ENCODE measurements at regions not wholly inside any gene's neighbourhood (a gene's known extent, or its start where the extent isn't known, plus 50 kb on each side); places are given as distances from the start of the nearest gene placed in this dataset.

GRCh38 chr9:108618906-108619550 lies 236.8 kb downstream of the ACTL7B start:
- Mint-ChIP-seq H3K4me3 (no peak overlapping the region), H3K27ac (no peak overlapping the region), H3K4me1 (no peaks in the 10 kb centered on the region), H3K9me3 (ENCODE audit: insufficient read depth) (no peaks in the 10 kb centered on the region), H3K27me3 (peaks cover 4% of the 10 kb centered on the region)
- H2AFZ ChIP-seq (ENCODE audit: insufficient read depth, low read depth, low read length, poor library complexity, severe bottlenecking) = no peak overlapping the region
- H3K4me3 ChIP-seq (ENCODE audit: control extremely low read depth in 1 of 5, extremely low read depth in 1 of 5, insufficient read depth in 1 of 5, low read depth in 2 of 5, low read length in 4 of 5) = no peak overlapping the region
- no peak overlapping the region for H3K9ac ChIP-seq (ENCODE audit: low read length)
- H3K79me2 ChIP-seq (ENCODE audit: control insufficient read depth, insufficient read depth, low read length) = no peaks in the 10 kb centered on the region
- intact Hi-C loops (cut with micrococcal nuclease) = no loop called here
- ChIA-PET CTCF (no interaction called here), POLR2A (no interaction called here)
- no peaks in the 10 kb centered on the region for H4K20me1 ChIP-seq (ENCODE audit: control insufficient read depth, insufficient read depth, low read length, poor library complexity, severe bottlenecking)
- H3K36me3 ChIP-seq (replicated peaks in 1 of 2; ENCODE audit: control extremely low read depth in 1 of 2, control insufficient read depth in 1 of 2, extremely low read depth in 1 of 2, insufficient read depth in 2 of 2, low read length in 1 of 2) = no peaks in the 10 kb centered on the region
- no peak for DNase-seq
- ATAC-seq (ENCODE audit: low read depth) = no peak
- TF ChIP-seq, protein P1, sequence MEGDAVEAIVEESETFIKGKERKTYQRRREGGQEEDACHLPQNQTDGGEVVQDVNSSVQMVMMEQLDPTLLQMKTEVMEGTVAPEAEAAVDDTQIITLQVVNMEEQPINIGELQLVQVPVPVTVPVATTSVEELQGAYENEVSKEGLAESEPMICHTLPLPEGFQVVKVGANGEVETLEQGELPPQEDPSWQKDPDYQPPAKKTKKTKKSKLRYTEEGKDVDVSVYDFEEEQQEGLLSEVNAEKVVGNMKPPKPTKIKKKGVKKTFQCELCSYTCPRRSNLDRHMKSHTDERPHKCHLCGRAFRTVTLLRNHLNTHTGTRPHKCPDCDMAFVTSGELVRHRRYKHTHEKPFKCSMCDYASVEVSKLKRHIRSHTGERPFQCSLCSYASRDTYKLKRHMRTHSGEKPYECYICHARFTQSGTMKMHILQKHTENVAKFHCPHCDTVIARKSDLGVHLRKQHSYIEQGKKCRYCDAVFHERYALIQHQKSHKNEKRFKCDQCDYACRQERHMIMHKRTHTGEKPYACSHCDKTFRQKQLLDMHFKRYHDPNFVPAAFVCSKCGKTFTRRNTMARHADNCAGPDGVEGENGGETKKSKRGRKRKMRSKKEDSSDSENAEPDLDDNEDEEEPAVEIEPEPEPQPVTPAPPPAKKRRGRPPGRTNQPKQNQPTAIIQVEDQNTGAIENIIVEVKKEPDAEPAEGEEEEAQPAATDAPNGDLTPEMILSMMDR (IDR thresholded peaks at IDR 0.05) = no peak
- no peak for TF ChIP-seq EZH2 (IDR thresholded peaks at IDR 0.05; ENCODE audit: borderline replicate concordance, insufficient read depth, low read depth, low read length, poor library complexity, severe bottlenecking)
- H3K4me1 ChIP-seq (ENCODE audit: control insufficient read depth in 2 of 2, insufficient read depth in 2 of 2, low read length in 2 of 2) = no peaks in the 10 kb centered on the region
- no peak overlapping the region for H3K4me2 ChIP-seq (replicated peaks; ENCODE audit: low read depth, low read length, poor library complexity, severe bottlenecking)
- H3K9me3 ChIP-seq (ENCODE audit: control extremely low read depth in 1 of 3, control insufficient read depth in 2 of 3, insufficient read depth in 1 of 3, low read length in 2 of 3) = peaks cover 0 to 4% (median 0%) of the 10 kb centered on the region in 3 donors
- WGBS (ENCODE audit: insufficient coverage) = 86% methylated on average over 6 of the region's 8 CpGs
- H3K27ac ChIP-seq (ENCODE audit: low read length in 2 of 2) = no peak overlapping the region
- H3K27me3 ChIP-seq (replicated peaks in 1 of 4; ENCODE audit: control extremely low read depth in 1 of 4, control insufficient read depth in 3 of 4, insufficient read depth in 4 of 4, low read length in 3 of 4) = no peaks in the 10 kb centered on the region

- H3K9me3 ChIP-seq (ENCODE audit: control extremely low read depth in 1 of 3, control insufficient read depth in 2 of 3, insufficient read depth in 1 of 3, low read length in 2 of 3) = peaks cover 0 to 4% (median 0%) of the 10 kb centered on the region in 3 donors
- CTCF ChIA-PET = no interaction called here
- POLR2A ChIA-PET = no interaction called here
- Mint-ChIP-seq H3K27me3 (no peaks in the 10 kb centered on the region), H3K27ac (no peak overlapping the region), H3K4me1 (no peaks in the 10 kb centered on the region), H3K9me3 (ENCODE audit: insufficient read depth) (no peaks in the 10 kb centered on the region), H3K4me3 (no peak overlapping the region)
- no peak overlapping the region for H3K9ac ChIP-seq (ENCODE audit: low read length)
- no peak for ATAC-seq (ENCODE audit: low read depth)
- intact Hi-C loops (cut with micrococcal nuclease) = no loop called here
- no peaks in the 10 kb centered on the region for H3K4me1 ChIP-seq (ENCODE audit: control insufficient read depth in 2 of 2, insufficient read depth in 2 of 2, low read length in 2 of 2)
- TF ChIP-seq, protein P1 (IDR thresholded peaks at IDR 0.05) = no peak
- TF ChIP-seq EZH2 (IDR thresholded peaks at IDR 0.05; ENCODE audit: borderline replicate concordance, insufficient read depth, low read depth, low read length, poor library complexity, severe bottlenecking) = no peak
- no peak overlapping the region for H3K4me2 ChIP-seq (replicated peaks; ENCODE audit: low read depth, low read length, poor library complexity, severe bottlenecking)
- H3K4me3 ChIP-seq (ENCODE audit: control extremely low read depth in 1 of 5, extremely low read depth in 1 of 5, insufficient read depth in 1 of 5, low read depth in 2 of 5, low read length in 4 of 5) = no peak overlapping the region
- no peak overlapping the region for H2AFZ ChIP-seq (ENCODE audit: insufficient read depth, low read depth, low read length, poor library complexity, severe bottlenecking)
- no peaks in the 10 kb centered on the region for H3K27me3 ChIP-seq (replicated peaks in 1 of 4; ENCODE audit: control extremely low read depth in 1 of 4, control insufficient read depth in 3 of 4, insufficient read depth in 4 of 4, low read length in 3 of 4)
- no peaks in the 10 kb centered on the region for H3K36me3 ChIP-seq (replicated peaks in 1 of 2; ENCODE audit: control extremely low read depth in 1 of 2, control insufficient read depth in 1 of 2, extremely low read depth in 1 of 2, insufficient read depth in 2 of 2, low read length in 1 of 2)
- no peaks in the 10 kb centered on the region for H4K20me1 ChIP-seq (ENCODE audit: control insufficient read depth, insufficient read depth, low read length, poor library complexity, severe bottlenecking)
- DNase-seq = no peak
- H3K79me2 ChIP-seq (ENCODE audit: control insufficient read depth, insufficient read depth, low read length) = no peaks in the 10 kb centered on the region
- H3K27ac ChIP-seq (ENCODE audit: low read length in 2 of 2) = no peak overlapping the region
Measured at GRCh38 chr9:108617676-108618075, 238.1 kb downstream of the ACTL7B start.

All from B cell (primary cell).